Neuron (in vitro differentiated cells): ENCODE measurements at regions not wholly inside any gene's neighbourhood (a gene's known extent, or its start where the extent isn't known, plus 50 kb on each side); places are given as distances from the start of the nearest gene placed in this dataset.
"Not testable (repeated sequence)": the region's sequence is repeated elsewhere in the genome, so short reads cannot be mapped to it uniquely, and the experiment has no call there.

Source experiments
- H2AFZ ChIP-seq: one replicate; pipeline ENCODE4 v1.6.1; 2013; ENCODE audit warnings: low read depth, mild to moderate bottlenecking, inconsistent platforms, low read length, moderate library complexity
- H3K27me3 ChIP-seq: one replicate; pipeline ENCODE4 v1.6.1; 2013; ENCODE audit warnings: low read length; ENCODE audit not compliant: insufficient read depth
- H3K36me3 ChIP-seq: one replicate; pipeline ENCODE4 v1.6.1; 2013; ENCODE audit warnings: low read length; ENCODE audit not compliant: insufficient read depth
- H3K4me1 ChIP-seq: one replicate; pipeline ENCODE4 v1.6.1; 2013; ENCODE audit warnings: low read length; ENCODE audit not compliant: insufficient read depth
- H3K4me3 ChIP-seq: 2 replicates; pipeline ENCODE4 v1.5.1; 2013; ENCODE audit warnings: mild to moderate bottlenecking, low read length, moderate library complexity
- H3K9me3 ChIP-seq: one replicate; pipeline ENCODE4 v1.6.1; 2013; ENCODE audit warnings: low read length

DNA sequence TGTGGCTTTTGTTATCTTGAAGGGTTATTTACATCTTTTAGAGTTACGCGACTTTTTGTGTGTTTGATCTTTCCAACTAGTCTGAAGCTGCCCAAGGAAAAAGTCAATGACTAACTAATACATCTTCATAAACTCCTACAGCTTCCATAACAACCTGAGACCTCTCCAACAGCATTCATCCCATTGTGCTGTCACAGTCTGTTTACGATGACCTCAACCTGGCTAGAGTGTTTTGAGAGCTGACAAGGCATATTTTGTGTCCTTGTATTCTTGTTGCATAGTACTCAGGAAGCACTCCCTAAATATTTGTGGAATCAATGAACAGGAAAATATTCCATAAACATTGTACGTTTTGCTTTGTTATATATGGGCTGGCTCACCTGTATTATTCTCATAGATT, 140.2 kb upstream of the NBPF9 start:
- not testable (repeated sequence) for H3K27me3 ChIP-seq, H3K9me3 ChIP-seq, H3K36me3 ChIP-seq, H2AFZ ChIP-seq, H3K4me1 ChIP-seq, H3K4me3 ChIP-seq

DNA sequence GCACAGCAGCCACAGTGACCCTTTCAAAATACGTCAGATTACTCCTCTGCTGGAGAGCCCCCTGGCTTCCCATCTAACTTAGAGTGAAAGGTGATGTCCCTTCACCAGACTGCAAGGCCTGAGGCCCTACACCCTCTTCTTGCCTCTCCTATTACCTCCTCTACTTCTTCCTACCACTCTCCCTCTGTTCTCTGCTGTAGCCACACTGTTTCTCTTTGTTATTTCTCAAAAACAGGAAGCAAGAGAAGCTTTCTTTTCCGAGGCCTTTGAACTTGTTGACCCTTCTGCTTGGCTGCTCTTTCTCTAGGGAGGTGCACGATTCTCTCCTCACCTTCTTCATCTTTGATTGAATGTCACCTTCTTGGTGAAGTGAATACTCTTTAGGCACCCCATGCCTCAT, 141.3 kb upstream of the NBPF9 start:
- not testable (repeated sequence) for H3K9me3 ChIP-seq, H2AFZ ChIP-seq, H3K27me3 ChIP-seq, H3K36me3 ChIP-seq, H3K4me3 ChIP-seq, H3K4me1 ChIP-seq

DNA sequence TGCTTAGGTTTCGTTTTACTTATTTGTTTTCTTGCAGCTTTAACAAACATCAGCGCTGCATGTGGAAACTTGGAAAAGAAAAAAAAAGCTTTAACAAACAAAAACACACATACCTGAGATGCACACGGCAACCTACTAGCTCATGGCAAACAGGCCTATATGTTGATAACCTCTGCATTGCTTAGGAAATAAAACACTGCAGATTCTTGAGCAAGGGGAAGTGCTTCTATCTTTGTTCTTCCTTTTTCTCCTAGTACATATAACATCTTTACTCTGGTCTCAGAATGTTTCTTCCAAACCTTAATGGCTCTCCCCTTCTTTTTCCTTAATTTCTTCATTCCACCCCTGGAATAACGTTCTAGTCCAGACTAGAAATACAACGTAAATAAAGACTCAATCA, 142.9 kb upstream of the NBPF9 start:
- not testable (repeated sequence) for H3K36me3 ChIP-seq, H3K27me3 ChIP-seq, H3K4me1 ChIP-seq, H2AFZ ChIP-seq, H3K9me3 ChIP-seq, H3K4me3 ChIP-seq

DNA sequence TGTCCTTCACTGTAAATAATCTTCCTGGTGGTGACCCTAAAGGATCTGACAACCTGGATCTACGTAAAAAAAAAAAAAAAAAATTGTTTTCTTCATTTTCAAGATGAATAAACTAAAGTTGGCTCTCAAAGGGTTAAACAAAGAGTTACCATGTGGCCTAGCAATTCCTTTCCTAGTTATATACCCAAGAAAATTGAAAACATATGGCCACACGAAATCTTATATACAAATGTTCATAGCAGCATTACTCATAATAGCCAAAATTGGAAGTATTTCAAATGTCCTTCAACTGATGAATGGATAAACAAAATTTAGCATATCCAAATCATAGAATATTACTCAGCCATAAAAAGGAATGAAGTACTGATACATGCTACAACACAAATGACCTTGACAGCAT, 145.3 kb upstream of the NBPF9 start:
- not testable (repeated sequence) for H3K36me3 ChIP-seq, H3K27me3 ChIP-seq, H3K4me3 ChIP-seq, H2AFZ ChIP-seq, H3K9me3 ChIP-seq, H3K4me1 ChIP-seq

DNA sequence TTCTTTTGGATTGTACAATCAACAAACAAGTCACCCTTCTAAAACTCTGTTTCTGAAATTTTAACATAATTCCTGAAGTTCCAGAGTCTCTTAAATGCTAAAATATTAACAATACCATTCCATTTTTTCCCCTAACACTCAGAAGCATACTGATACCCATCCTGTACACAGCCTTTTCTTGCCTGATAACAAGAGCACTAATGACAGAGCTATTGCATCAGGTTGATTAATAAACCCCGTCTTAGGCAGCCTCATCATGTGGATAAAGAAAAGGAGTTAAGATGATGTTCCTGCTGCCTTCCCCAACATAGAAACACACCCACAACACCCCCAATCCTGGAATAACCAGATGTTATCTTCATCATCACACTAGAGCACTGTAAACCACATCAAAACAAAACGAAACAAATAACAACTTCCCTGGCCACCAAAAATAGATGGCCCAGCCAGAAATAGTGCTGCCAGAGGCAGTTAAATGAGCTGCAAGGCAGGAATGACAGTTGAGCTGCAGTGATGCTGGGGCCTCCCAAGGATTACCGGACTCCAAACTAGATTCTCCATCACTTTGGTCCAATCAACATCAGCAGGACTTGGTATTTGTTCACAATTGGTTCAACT, 146.6 kb upstream of the NBPF9 start:
- H3K4me3 ChIP-seq, H2AFZ ChIP-seq, H3K9me3 ChIP-seq, H3K4me1 ChIP-seq, H3K27me3 ChIP-seq, H3K36me3 ChIP-seq: not testable (repeated sequence)

DNA sequence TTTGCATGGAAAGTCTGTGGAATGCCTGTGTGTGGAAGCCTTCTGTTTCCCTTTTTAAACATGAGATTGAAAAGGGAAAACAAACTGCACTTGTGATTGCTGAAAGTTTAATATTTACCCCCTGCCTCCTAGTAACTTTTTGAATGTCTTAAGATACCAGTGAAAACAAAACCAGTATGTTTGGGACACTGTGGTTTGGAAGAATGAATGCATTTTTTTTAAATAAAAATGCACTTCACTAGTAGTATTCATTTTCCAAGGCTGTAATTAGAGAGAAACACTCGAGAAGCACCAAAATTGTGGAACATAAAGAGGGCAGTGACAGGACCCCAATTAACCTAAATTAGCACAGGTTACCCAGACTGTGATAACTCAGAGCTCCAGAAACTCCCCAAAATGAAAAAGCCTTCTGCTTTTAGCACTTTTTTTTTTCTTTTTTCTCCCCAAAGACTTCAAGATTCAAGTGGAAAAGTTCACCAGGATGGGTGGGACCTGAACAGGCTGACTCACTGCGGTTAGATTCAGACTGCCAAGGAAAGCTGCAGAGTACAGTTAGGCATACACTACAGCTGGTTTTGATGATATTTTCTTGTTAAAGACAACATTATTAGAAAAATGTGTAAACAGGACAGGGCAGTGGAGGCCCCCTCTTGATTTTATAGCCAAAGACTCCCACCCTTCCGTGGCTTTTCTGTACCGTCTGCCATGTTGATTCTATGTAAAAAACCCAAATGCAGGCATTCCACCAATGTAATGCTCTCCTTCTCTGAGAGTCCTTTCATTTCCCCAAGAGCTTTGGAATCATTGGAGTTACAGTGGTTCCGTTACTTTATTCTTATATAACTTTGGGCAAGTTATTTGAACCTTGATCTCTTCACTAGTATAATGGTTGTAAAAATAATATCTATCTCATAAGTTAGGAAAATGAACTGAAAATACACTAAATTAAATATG, 151.8 kb upstream of the NBPF9 start:
- not testable (repeated sequence) for H3K36me3 ChIP-seq, H3K4me1 ChIP-seq, H3K27me3 ChIP-seq, H3K4me3 ChIP-seq, H2AFZ ChIP-seq, H3K9me3 ChIP-seq

DNA sequence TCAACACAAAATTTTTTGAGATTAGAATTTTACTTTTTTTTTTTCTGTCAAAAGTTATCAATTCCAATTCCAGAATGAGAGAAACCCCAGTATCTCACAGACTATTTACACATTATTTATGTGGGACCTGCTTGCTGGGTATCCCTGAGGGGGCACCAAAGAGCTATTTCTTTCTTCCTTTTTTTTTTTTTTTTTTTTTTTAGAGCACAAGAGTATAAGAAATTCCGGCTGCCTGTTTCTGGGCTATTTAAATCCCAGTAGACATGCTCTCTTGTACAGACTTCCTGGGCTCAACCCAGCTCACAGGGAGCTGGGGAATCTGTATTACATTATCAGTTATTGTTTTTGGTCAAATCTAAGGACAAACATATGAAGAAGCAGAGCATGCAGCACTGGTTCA, 156.9 kb upstream of the NBPF9 start:
- not testable (repeated sequence) for H3K4me1 ChIP-seq, H3K4me3 ChIP-seq, H3K27me3 ChIP-seq, H3K36me3 ChIP-seq, H3K9me3 ChIP-seq, H2AFZ ChIP-seq

DNA sequence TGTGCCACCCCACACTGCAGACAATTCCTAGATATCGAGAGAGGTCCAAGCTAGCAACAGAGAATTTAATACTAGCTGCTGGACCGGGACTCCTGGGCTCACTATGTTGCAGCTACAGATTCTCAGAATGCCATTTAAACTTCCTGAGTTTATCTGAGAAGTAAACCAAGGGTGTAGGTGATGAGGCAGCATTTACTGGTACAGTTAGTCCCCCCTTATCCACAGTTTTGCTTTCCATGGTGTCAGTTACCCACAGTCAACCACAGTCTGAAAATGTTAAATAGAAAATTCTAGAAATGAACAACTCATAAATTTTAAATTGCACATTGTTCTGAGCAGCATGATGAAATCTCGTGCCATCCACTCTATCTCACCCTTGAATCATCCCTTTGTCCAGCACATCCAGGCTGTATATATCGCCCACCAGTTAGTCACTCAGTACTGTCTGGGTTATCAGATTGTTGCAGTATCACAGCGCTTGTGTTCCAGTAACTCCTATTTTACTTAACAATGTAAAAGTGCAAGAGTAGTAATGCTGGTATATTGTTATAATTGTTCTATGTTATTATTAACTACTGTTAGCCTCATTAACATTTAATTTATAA, 157.5 kb upstream of the NBPF9 start:
- not testable (repeated sequence) for H3K4me1 ChIP-seq, H3K4me3 ChIP-seq, H3K36me3 ChIP-seq, H2AFZ ChIP-seq, H3K27me3 ChIP-seq, H3K9me3 ChIP-seq

DNA sequence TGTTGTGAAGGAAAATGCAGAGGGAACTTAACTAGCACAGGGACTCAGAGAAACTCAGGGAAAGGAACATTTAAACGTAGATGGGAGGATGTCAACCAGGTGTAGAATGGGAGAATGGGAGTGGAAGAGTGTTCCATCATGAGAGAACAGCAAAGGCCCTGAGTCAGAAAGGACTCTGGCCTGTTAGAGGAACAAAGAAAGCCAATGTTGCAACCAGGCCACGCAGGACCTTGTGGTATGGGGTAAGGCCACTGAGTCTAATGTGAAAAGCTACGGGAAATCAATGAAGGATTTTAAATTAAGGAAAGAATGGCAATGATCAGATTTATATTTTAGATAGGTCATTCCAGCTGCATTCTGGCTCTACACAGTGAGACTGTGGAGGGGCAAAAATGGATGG, 163.9 kb upstream of the NBPF9 start:
- H3K27me3 ChIP-seq, H3K9me3 ChIP-seq, H3K4me3 ChIP-seq, H3K4me1 ChIP-seq, H3K36me3 ChIP-seq, H2AFZ ChIP-seq: not testable (repeated sequence)

DNA sequence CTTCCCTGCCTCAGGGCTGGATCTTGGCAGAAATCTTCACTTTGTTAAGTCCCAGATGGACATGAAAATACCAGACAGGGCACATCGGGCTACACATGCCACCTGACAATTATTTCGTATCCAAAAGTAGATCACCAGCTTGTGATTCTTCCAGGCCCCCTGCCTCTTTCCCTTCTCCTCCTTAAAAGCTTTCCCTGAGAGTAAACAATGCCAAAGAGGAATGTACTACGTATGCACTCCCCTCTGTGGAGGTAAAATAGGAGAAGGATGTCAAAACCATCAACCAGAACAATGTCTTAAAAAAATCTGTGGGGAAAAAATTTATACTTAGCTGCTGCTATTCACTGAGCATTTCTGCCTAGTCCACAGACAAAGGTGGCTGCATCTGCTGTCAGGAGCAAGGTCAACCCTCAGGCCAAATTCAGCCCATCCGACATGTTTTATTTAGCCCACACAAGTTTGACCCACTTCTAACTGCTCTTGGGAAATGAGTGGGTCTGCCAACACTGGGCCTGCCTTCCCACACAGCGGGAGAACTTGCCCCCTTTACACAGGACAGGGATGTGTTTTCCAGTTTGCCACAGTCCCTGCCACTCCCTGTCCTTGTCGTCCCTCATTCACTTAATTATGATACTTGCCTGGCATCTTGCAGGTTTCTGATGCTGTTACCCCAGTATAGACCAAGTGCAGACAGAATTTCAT, 165.8 kb upstream of the NBPF9 start:
- H3K4me3 ChIP-seq, H3K27me3 ChIP-seq, H3K4me1 ChIP-seq, H3K9me3 ChIP-seq, H3K36me3 ChIP-seq, H2AFZ ChIP-seq: not testable (repeated sequence)

DNA sequence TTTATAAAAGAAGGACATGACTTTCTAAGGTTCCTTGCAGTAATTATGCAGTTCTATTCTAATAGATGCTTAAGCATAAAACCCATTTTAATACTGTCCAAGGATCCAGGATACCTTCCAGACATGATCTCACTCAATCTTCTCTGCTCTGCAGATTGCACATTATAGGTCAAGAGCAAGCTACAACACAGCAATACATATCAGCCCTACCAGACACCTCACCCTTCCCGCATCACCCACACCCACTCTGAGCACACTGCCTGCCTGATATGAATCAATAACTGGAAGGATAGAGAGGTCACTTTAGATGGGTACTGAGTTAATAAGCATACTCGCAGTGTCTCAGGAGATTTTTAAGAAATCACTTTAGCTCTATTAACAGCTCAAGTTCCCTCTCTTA, 166.5 kb upstream of the NBPF9 start:
- not testable (repeated sequence) for H3K9me3 ChIP-seq, H3K27me3 ChIP-seq, H3K4me3 ChIP-seq, H3K36me3 ChIP-seq, H2AFZ ChIP-seq, H3K4me1 ChIP-seq

DNA sequence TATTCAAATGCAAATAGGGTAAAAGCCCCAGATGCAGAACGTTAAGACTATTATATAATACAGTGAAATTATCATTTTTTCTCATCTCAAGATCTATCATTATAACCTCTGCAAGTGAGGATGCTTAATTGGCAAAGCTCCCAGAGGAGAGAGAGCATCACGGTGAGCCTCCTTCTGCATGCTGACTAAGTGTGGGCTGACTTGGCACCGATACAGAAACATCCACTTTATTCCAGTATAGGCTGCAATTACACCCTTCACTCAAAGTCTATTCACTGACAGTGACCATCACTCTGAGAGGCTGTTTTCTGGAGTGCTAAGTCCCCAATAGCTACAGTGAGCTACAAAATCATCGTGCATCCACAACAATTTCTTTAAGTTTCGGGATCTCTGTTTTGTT, 171.1 kb upstream of the NBPF9 start:
- H3K4me1 ChIP-seq, H3K9me3 ChIP-seq, H3K36me3 ChIP-seq, H3K4me3 ChIP-seq, H3K27me3 ChIP-seq, H2AFZ ChIP-seq: not testable (repeated sequence)

DNA sequence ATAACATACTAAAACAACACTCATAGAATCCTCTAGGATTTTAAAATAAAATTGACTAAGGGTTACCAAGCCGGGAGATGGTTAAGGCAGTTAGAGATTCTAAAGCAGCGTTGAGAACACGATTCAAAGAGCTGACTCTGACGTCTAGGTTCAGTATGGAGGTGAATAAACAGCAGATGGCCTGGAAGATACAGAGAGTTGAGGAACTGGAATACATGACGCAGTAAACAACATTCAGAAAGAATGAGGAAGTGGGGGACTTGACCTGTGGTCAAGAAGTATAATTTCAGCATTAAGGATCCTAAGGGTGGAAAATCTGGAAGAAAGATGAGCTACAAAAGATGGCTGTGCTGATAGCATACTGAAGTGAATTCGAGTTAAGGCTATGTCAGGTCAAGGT, 172.5 kb upstream of the NBPF9 start:
- not testable (repeated sequence) for H3K36me3 ChIP-seq

More for the DNA sequence above, 172.5 kb upstream of the NBPF9 start:
- H3K9me3 ChIP-seq, H3K4me1 ChIP-seq, H3K4me3 ChIP-seq, H2AFZ ChIP-seq, H3K27me3 ChIP-seq: not testable (repeated sequence)
